ENCODE measurements at regions not wholly inside any gene's neighbourhood (a gene's known extent, or its start where the extent isn't known, plus 50 kb on each side); places are given as distances from the start of the nearest gene placed in this dataset.

GRCh38 chr20:21033817-21034216 is 72.3 kb downstream of the LINC00237 start:
- Histone ChIP-seq H3K27me3 (ENCODE audit: low read depth) (peaks cover 69% of the 10 kb centered on the region), H3K9me3 (replicated peaks) (no peaks in the 10 kb centered on the region), H3K4me1 (no peaks in the 10 kb centered on the region), H3K27ac (replicated peaks) (no peak overlapping the region), H3K36me3 (no peaks in the 10 kb centered on the region), H3K4me3 (no peak overlapping the region)
- no peak for DNase-seq
- intact Hi-C loops (cut with micrococcal nuclease): no loop called here
- TF ChIP-seq CTCF (IDR thresholded peaks at IDR 0.05; ENCODE audit: borderline replicate concordance): no peak

- no peak overlapping the region for H3K4me3 ChIP-seq
- no peaks in the 10 kb centered on the region for H3K9me3 ChIP-seq (replicated peaks)
- intact Hi-C loops (cut with micrococcal nuclease): no loop called here
- no peak for TF ChIP-seq CTCF (IDR thresholded peaks at IDR 0.05; ENCODE audit: borderline replicate concordance)
- no peak for DNase-seq
- H3K27me3 ChIP-seq (ENCODE audit: low read depth): peaks cover 69% of the 10 kb centered on the region
- H3K27ac ChIP-seq (replicated peaks): no peak overlapping the region
- no peaks in the 10 kb centered on the region for H3K4me1 ChIP-seq
- H3K36me3 ChIP-seq: no peaks in the 10 kb centered on the region
Observed at GRCh38 chr20:21031666-21032065, 74.5 kb downstream of the LINC00237 start.

- intact Hi-C loops (cut with micrococcal nuclease): no loop called here
- peaks cover 51% of the 10 kb centered on the region for H3K27me3 ChIP-seq (ENCODE audit: low read depth)
- no peaks in the 10 kb centered on the region for H3K9me3 ChIP-seq (replicated peaks)
- H3K27ac ChIP-seq (replicated peaks): no peak overlapping the region
- DNase-seq: no peak
- H3K4me3 ChIP-seq: no peak overlapping the region
- H3K36me3 ChIP-seq: no peaks in the 10 kb centered on the region
- no peaks in the 10 kb centered on the region for H3K4me1 ChIP-seq
- TF ChIP-seq CTCF (IDR thresholded peaks at IDR 0.05; ENCODE audit: borderline replicate concordance): no peak
Observed at GRCh38 chr20:21029341-21029740, 76.8 kb downstream of the LINC00237 start.

- no peaks in the 10 kb centered on the region for H3K9me3 ChIP-seq (replicated peaks)
- H3K4me1 ChIP-seq: no peaks in the 10 kb centered on the region
- DNase-seq: no peak
- no peak for TF ChIP-seq CTCF (IDR thresholded peaks at IDR 0.05; ENCODE audit: borderline replicate concordance)
- no peaks in the 10 kb centered on the region for H3K36me3 ChIP-seq
- no peak overlapping the region for H3K4me3 ChIP-seq
- intact Hi-C loops (cut with micrococcal nuclease): no loop called here
- H3K27me3 ChIP-seq (ENCODE audit: low read depth): peaks cover 51% of the 10 kb centered on the region
- no peak overlapping the region for H3K27ac ChIP-seq (replicated peaks)
Observed at GRCh38 chr20:21028921-21029320, 77.2 kb downstream of the LINC00237 start.

- H3K36me3 ChIP-seq: no peaks in the 10 kb centered on the region
- H3K27me3 ChIP-seq (ENCODE audit: low read depth): peaks cover 50% of the 10 kb centered on the region
- no peak overlapping the region for H3K4me3 ChIP-seq
- H3K27ac ChIP-seq (replicated peaks): no peak overlapping the region
- no peak for TF ChIP-seq CTCF (IDR thresholded peaks at IDR 0.05; ENCODE audit: borderline replicate concordance)
- no peak for DNase-seq
- H3K4me1 ChIP-seq: no peaks in the 10 kb centered on the region
- H3K9me3 ChIP-seq (replicated peaks): no peaks in the 10 kb centered on the region
- intact Hi-C loops (cut with micrococcal nuclease): no loop called here
Observed at GRCh38 chr20:21028436-21028835, 77.7 kb downstream of the LINC00237 start.

- H3K9me3 ChIP-seq (replicated peaks): no peaks in the 10 kb centered on the region
- no peak overlapping the region for H3K4me3 ChIP-seq
- no peak for TF ChIP-seq CTCF (IDR thresholded peaks at IDR 0.05; ENCODE audit: borderline replicate concordance)
- no peak overlapping the region for H3K27ac ChIP-seq (replicated peaks)
- H3K36me3 ChIP-seq: no peaks in the 10 kb centered on the region
- H3K4me1 ChIP-seq: no peaks in the 10 kb centered on the region
- no peak for DNase-seq
- peaks cover 49% of the 10 kb centered on the region for H3K27me3 ChIP-seq (ENCODE audit: low read depth)
- intact Hi-C loops (cut with micrococcal nuclease): no loop called here
Observed at GRCh38 chr20:21027569-21027968, 78.6 kb downstream of the LINC00237 start.
